Endothelial cell of umbilical vein (primary cell): ENCODE measurements at regions not wholly inside any gene's neighbourhood (a gene's known extent, or its start where the extent isn't known, plus 50 kb on each side); places are given as distances from the start of the nearest gene placed in this dataset.

Experiments
- BruUV-seq: library from RNA; stranded (reverse); fragments of 400-500 nt; replicated peaks from 2 replicates; lab custom pipeline; 2021; lab: Mats Ljungman, UMichigan
- CTCF ChIA-PET: fragments of 300-600, 350-600 bp; sonication (Branson Sonifier 250); formaldehyde crosslinking; loops from one replicate; lab custom pipeline; 2021; ENCODE audit warnings: antibody characterized with exemption, inconsistent platforms; lab: Charles Lee
- POLR2A ChIA-PET: fragments of 300-600, 350-600 bp; sonication (Branson Sonifier 250); formaldehyde crosslinking; loops from one replicate; lab custom pipeline; 2021; ENCODE audit warnings: antibody characterized with exemption, inconsistent platforms; lab: Charles Lee
- DNase-seq: peaks from one replicate; pipeline ENCODE4 v3.0.0-alpha.2; 2011; ENCODE audit warnings: low read depth, low spot score
- FAIRE-seq: peaks from 2 replicates; lab custom pipeline; 2011; peaks lifted over from hg19 to GRCh38; lab: Jason Lieb, UNC
- H2AFZ ChIP-seq: 2 replicates; pipeline ENCODE4 v1.6.0; 2012; ENCODE audit warnings: low read depth, low read length, control low read depth, inconsistent platforms
- H3K27ac ChIP-seq: 2 replicates; pipeline ENCODE4 v1.5.1; 2011; ENCODE audit warnings: low read depth, mild to moderate bottlenecking, control low read depth, low read length, moderate library complexity; ENCODE audit not compliant: insufficient read depth
- H3K27me3 ChIP-seq, 2 experiments: 2 replicates each; pipeline versions ENCODE4 v1.6.0 to v1.6.1; 2011; ENCODE audit warnings: low read length in 2 of 2, mixed read lengths in 1 of 2; ENCODE audit not compliant: control insufficient read depth in 2 of 2, insufficient read depth in 2 of 2
- H3K36me3 ChIP-seq, 2 experiments: 2 replicates in 1 of 2; 3 replicates in 1 of 2; pipeline ENCODE4 v1.5.1; 2011; ENCODE audit warnings: low read length in 2 of 2, mild to moderate bottlenecking in 1 of 2, moderate library complexity in 1 of 2; ENCODE audit not compliant: control insufficient read depth in 2 of 2, insufficient read depth in 2 of 2; ENCODE audit errors: extremely low read depth in 1 of 2
- H3K4me1 ChIP-seq: 3 replicates; pipeline ENCODE4 v1.5.1; 2011; ENCODE audit warnings: mild to moderate bottlenecking, low read length; ENCODE audit not compliant: control insufficient read depth, insufficient read depth; ENCODE audit errors: extremely low read depth
- H3K4me2 ChIP-seq: 2 replicates; pipeline ENCODE4 v1.6.1; 2011; ENCODE audit warnings: low read length, control low read depth, mixed read lengths; ENCODE audit not compliant: insufficient read depth
- H3K4me3 ChIP-seq, 3 experiments: fragments of 200-600 bp in 1 of 3; sonication (generic), shearing (Covaris generic) in 1 of 3; replicated peaks in 1 of 3; 2 replicates each; pipeline ENCODE4 v1.5.1; 2011 to 2016; ENCODE audit warnings: control low read depth in 3 of 3, low read length in 3 of 3, mild to moderate bottlenecking in 2 of 3, inconsistent platforms in 1 of 3, low read depth in 1 of 3, moderate library complexity in 1 of 3; ENCODE audit not compliant: insufficient read depth in 1 of 3
- H3K79me2 ChIP-seq: 2 replicates; pipeline ENCODE4 v1.6.0; 2012; ENCODE audit warnings: low read length, inconsistent platforms; ENCODE audit not compliant: control insufficient read depth, insufficient read depth
- H3K9ac ChIP-seq: replicated peaks from 2 replicates; pipeline ENCODE3; 2011; ENCODE audit warnings: low read length, control low read depth; ENCODE audit not compliant: insufficient read depth; ENCODE audit errors: extremely low read depth
- H3K9me1 ChIP-seq: replicated peaks from 3 replicates; pipeline ENCODE4 v1.6.0; 2011; ENCODE audit warnings: mild to moderate bottlenecking, low read length; ENCODE audit not compliant: control insufficient read depth, insufficient read depth; ENCODE audit errors: extremely low read depth
- H3K9me3 ChIP-seq: replicated peaks from 2 replicates; pipeline ENCODE4 v1.5.1; 2012; ENCODE audit warnings: low read length, inconsistent platforms; ENCODE audit not compliant: control insufficient read depth, insufficient read depth
- H4K20me1 ChIP-seq: replicated peaks from 2 replicates; pipeline ENCODE3; 2011; ENCODE audit warnings: mild to moderate bottlenecking, low read length; ENCODE audit not compliant: control insufficient read depth, insufficient read depth; ENCODE audit errors: extremely low read depth
- CTCF ChIP-seq, 2 donors: IDR thresholded peaks; 1 replicate in 1 of 2; 2 replicates in 1 of 2; pipeline ENCODE4 v1.5.1; 2011; ENCODE audit warnings: low read length in 2 of 2, mild to moderate bottlenecking in 2 of 2, moderate library complexity in 2 of 2, control low read depth in 1 of 2, inconsistent platforms in 1 of 2, low read depth in 1 of 2; ENCODE audit not compliant: insufficient read depth in 1 of 2; ENCODE audit errors: extremely low read depth in 1 of 2
- EZH2 ChIP-seq: IDR thresholded peaks from 2 replicates; pipeline ENCODE4 v1.6.1; 2012; ENCODE audit warnings: borderline replicate concordance, low read depth, mild to moderate bottlenecking, moderate library complexity, low read length, inconsistent platforms; ENCODE audit not compliant: severe bottlenecking
- FOS ChIP-seq: IDR thresholded peaks from 2 replicates; pipeline ENCODE4 v1.6.1; 2011; ENCODE audit warnings: mild to moderate bottlenecking, low read length, moderate library complexity, borderline replicate concordance; ENCODE audit not compliant: insufficient read depth
- GATA2 ChIP-seq: IDR thresholded peaks from 2 replicates; pipeline ENCODE4 v1.7.0; 2011; ENCODE audit warnings: low read depth, mild to moderate bottlenecking, moderate library complexity, mixed read lengths, low read length; ENCODE audit not compliant: insufficient read length, insufficient read depth
- JUN ChIP-seq: IDR thresholded peaks from 2 replicates; pipeline ENCODE4 v1.6.1; 2011; ENCODE audit warnings: borderline replicate concordance, low read depth; ENCODE audit not compliant: insufficient read length, insufficient read depth
- MYC ChIP-seq: IDR thresholded peaks from one replicate; pipeline ENCODE4 v1.6.1; 2011; ENCODE audit warnings: mild to moderate bottlenecking, low read depth, low read length
- POLR2A ChIP-seq: IDR thresholded peaks from 2 replicates; pipeline ENCODE4 v1.6.1; 2012; ENCODE audit warnings: low read depth, mild to moderate bottlenecking, control low read depth, low read length
- POLR2AphosphoS5 ChIP-seq: IDR thresholded peaks from 2 replicates; pipeline ENCODE4 v1.6.1; 2012; ENCODE audit warnings: low read depth, mild to moderate bottlenecking, control low read depth, low read length, moderate library complexity; ENCODE audit not compliant: insufficient read depth
- dilution Hi-C: fragments of 300-500 bp; cut with MboI; formaldehyde crosslinking; loops from one replicate; pipeline ENCODE4 v1.15.0; 2019; ENCODE audit warnings: low sequenced_read_pairs; ENCODE audit not compliant: extremely low pct_ligation_motif_present
- intact Hi-C: fragments of 100-400 bp; cut with micrococcal nuclease; formaldehyde crosslinking; loops from one replicate; pipeline ENCODE4 v1.10.0; 2022
- TF ChIP-seq, protein P1 (sequence below): IDR thresholded peaks from 2 replicates; pipeline ENCODE4 v1.6.1; 2011; ENCODE audit not compliant: insufficient read depth, insufficient read length

GRCh38 chrX:39253551-39253950 is 452.3 kb downstream of the MID1IP1 start:
- TF ChIP-seq POLR2AphosphoS5, result no peak
- no peak for TF ChIP-seq EZH2
- TF ChIP-seq POLR2A, result no peak
- TF ChIP-seq CTCF (IDR thresholded peaks at IDR 0.05; ENCODE audit: extremely low read depth in 1 of 2, insufficient read depth in 1 of 2, low read depth in 1 of 2, low read length in 2 of 2), result no peak
- no peaks in the 10 kb centered on the region for H3K9me3 ChIP-seq
- CTCF ChIA-PET, result no interaction called here
- H3K27me3 ChIP-seq, result peaks cover 0 to 2% of the 10 kb centered on the region in 2 experiments
- no peaks in the 10 kb centered on the region for H3K79me2 ChIP-seq
- no peaks in the 10 kb centered on the region for H3K9me1 ChIP-seq
- DNase-seq (no peak), FAIRE-seq (no peak)
- no peak overlapping the region for H3K4me2 ChIP-seq
- H3K36me3 ChIP-seq, result no peaks in the 10 kb centered on the region
- no peaks in the 10 kb centered on the region for H3K4me1 ChIP-seq
- no TSS peak for BruUV-seq
- no peak overlapping the region for H3K4me3 ChIP-seq
- no peaks in the 10 kb centered on the region for H4K20me1 ChIP-seq
- dilution Hi-C loops (no loop called here), intact Hi-C loops (no loop called here)
- no peak overlapping the region for H3K27ac ChIP-seq
- H2AFZ ChIP-seq, result no peak overlapping the region
- no peak overlapping the region for H3K9ac ChIP-seq
- POLR2A ChIA-PET, result no interaction called here

GRCh38 chrX:39258331-39258730 is 457.1 kb downstream of the MID1IP1 start:
- H3K79me2 ChIP-seq, result no peaks in the 10 kb centered on the region
- dilution Hi-C loops, result no loop called here
- H3K4me1 ChIP-seq, result no peaks in the 10 kb centered on the region
- H3K36me3 ChIP-seq, result no peaks in the 10 kb centered on the region
- no TSS peak for BruUV-seq
- H3K9me1 ChIP-seq, result no peaks in the 10 kb centered on the region
- no peak overlapping the region for H3K4me3 ChIP-seq
- H3K27me3 ChIP-seq, result no peaks in the 10 kb centered on the region
- no peaks in the 10 kb centered on the region for H3K9me3 ChIP-seq
- H3K4me2 ChIP-seq, result no peak overlapping the region
- TF ChIP-seq POLR2A (no peak), JUN (no peak), FOS (no peak), EZH2 (no peak), CTCF (IDR thresholded peaks at IDR 0.05; ENCODE audit: extremely low read depth in 1 of 2, insufficient read depth in 1 of 2, low read depth in 1 of 2, low read length in 2 of 2) (no peak), POLR2AphosphoS5 (no peak), GATA2 (no peak), MYC (no peak)
- TF ChIP-seq, protein P1, sequence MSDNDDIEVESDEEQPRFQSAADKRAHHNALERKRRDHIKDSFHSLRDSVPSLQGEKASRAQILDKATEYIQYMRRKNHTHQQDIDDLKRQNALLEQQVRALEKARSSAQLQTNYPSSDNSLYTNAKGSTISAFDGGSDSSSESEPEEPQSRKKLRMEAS, result no peak
- H3K27ac ChIP-seq, result no peak overlapping the region
- DNase-seq (no peak), FAIRE-seq (no peak)
- intact Hi-C loops, result no loop called here
- H2AFZ ChIP-seq, result no peak overlapping the region
- no peak overlapping the region for H3K9ac ChIP-seq
- CTCF ChIA-PET, result no interaction called here
- no peaks in the 10 kb centered on the region for H4K20me1 ChIP-seq
- POLR2A ChIA-PET, result no interaction called here
